Activated CD4-positive, alpha-beta T cell treated with anti-CD3 and anti-CD28 coated beads, Interleukin-2, amount 10 ng/mL, durations not matched to agents 7 days and 5 days (primary cell): ENCODE measurements at regions not wholly inside any gene's neighbourhood (a gene's known extent, or its start where the extent isn't known, plus 50 kb on each side); places are given as distances from the start of the nearest gene placed in this dataset.

ENCODE experiments used
- CTCF ChIA-PET: fragments of 350-600 bp; sonication (Branson Sonifier 250); formaldehyde crosslinking; loops from one replicate; lab custom pipeline; 2021; ENCODE audit warnings: antibody characterized with exemption; lab: Charles Lee
- POLR2A ChIA-PET: fragments of 350-600 bp; sonication (Branson Sonifier 250); formaldehyde crosslinking; loops from one replicate; lab custom pipeline; 2021; ENCODE audit warnings: antibody characterized with exemption; lab: Charles Lee
- DNase-seq: peaks from one replicate; pipeline ENCODE4 v3.0.0-alpha.2; 2020
- H3K27ac Mint-ChIP-seq: one replicate; pipeline ENCODE4 v1.8.0; 2021; ENCODE audit warnings: mild to moderate bottlenecking, moderate library complexity, mixed read lengths
- H3K27me3 Mint-ChIP-seq: one replicate; pipeline ENCODE4 v1.8.0; 2021; ENCODE audit warnings: mixed read lengths
- H3K36me3 Mint-ChIP-seq: one replicate; pipeline ENCODE4 v1.8.0; 2021; ENCODE audit warnings: low read depth, mixed read lengths
- H3K4me1 Mint-ChIP-seq: one replicate; pipeline ENCODE4 v1.8.0; 2021; ENCODE audit warnings: mixed read lengths
- H3K4me3 Mint-ChIP-seq: one replicate; pipeline ENCODE4 v1.8.0; 2021; ENCODE audit warnings: mild to moderate bottlenecking, moderate library complexity, mixed read lengths
- H3K9me3 Mint-ChIP-seq: one replicate; pipeline ENCODE4 v1.8.0; 2021; ENCODE audit warnings: mixed read lengths

DNA sequence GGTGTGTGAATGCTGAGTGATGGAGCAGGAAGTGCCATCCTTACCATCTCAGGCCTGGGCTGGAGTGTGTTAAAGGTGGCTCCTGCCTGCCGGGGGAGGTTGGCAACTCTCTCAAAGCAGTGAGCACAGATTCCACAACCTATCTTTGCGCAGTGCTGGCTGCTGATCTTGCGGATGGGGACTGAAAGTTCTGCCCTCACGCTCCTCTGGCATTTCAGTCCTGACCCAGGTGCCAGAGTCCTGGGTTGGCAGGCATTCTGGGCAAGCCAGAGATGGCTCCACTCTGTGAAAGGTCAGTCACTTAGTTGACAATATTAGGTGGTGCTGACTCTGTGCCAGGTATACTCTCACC, 315.5 kb downstream of the RPS24 start:
- Mint-ChIP-seq H3K9me3 (no peaks in the 10 kb centered on the region), H3K4me3 (no peak overlapping the region), H3K4me1 (no peaks in the 10 kb centered on the region), H3K36me3 (no peaks in the 10 kb centered on the region), H3K27me3 (peaks cover 11% of the 10 kb centered on the region), H3K27ac (no peak overlapping the region)
- CTCF ChIA-PET, result no interaction called here
- POLR2A ChIA-PET, result no interaction called here
- DNase-seq, result no peak

DNA sequence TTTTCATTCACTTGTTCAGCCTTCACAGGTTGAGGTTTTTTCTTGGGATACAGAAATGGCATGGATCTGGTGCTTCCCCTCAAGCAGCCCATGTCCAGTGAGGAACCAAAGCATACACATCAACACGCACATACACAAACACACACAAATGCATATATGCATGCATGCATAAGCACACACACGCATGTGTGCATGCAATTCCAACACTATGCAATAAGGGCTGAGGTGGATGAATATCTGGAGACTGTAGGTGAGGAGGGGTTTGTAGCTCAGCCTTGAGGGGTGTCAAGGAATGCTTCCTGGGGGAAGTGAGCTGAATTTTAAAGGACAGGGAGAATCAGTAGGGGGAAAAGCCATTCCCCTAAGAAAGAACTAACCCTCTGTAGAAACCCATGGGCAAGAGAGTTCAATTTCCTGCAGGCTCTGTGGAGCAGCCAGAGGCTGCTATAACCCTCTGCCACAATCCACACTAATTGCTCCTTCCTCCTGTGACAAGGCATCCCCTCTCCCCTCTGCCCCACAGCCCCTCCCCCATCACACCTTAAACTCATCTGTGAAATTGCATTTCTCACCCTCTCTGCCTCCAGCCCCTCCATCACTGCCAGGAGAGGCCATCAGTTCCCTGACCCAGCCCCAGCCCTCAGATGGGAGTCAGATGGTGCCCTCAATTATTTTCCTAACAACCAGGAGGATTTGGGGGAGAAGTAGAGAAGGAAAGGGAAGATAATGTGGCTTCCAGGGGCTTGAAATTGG, 316.4 kb downstream of the RPS24 start:
- POLR2A ChIA-PET, result no interaction called here
- H3K4me3 Mint-ChIP-seq, result no peak overlapping the region
- no peaks in the 10 kb centered on the region for H3K9me3 Mint-ChIP-seq
- DNase-seq, result no peak
- H3K27me3 Mint-ChIP-seq, result peaks cover 10% of the 10 kb centered on the region
- H3K36me3 Mint-ChIP-seq, result no peaks in the 10 kb centered on the region
- no peak overlapping the region for H3K27ac Mint-ChIP-seq
- CTCF ChIA-PET, result no interaction called here
- H3K4me1 Mint-ChIP-seq, result no peaks in the 10 kb centered on the region

DNA sequence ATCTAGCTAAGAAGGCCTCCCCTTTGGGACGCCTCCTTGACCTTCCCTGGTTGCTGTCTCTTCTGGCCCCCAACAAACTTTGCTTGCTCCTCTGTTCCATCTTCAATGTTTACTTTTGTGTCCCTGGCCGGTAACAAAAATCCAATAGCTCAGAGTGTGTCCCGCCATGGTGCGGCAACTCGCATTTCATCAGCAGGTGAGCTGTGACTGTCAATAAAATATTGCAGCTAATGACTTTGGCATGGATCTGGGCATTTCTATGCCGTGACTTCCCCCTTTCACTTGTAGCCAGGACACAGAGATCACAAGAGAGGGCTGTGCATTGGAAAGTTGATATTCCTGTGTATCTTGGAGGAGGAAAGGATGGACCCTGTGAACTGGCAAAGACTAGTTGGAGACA, 317.6 kb downstream of the RPS24 start:
- no peak for DNase-seq
- H3K4me3 Mint-ChIP-seq, result no peak overlapping the region
- no peaks in the 10 kb centered on the region for H3K9me3 Mint-ChIP-seq
- H3K27me3 Mint-ChIP-seq, result peaks cover 4% of the 10 kb centered on the region
- no peaks in the 10 kb centered on the region for H3K4me1 Mint-ChIP-seq
- CTCF ChIA-PET, result interaction anchor here (0.5 kb wide), 1 partner anchor 870 kb away, joined by 4 read pairs; no protein-coding TSS in a partner anchor
- no peak overlapping the region for H3K27ac Mint-ChIP-seq
- H3K36me3 Mint-ChIP-seq, result no peaks in the 10 kb centered on the region
- POLR2A ChIA-PET, result no interaction called here

DNA sequence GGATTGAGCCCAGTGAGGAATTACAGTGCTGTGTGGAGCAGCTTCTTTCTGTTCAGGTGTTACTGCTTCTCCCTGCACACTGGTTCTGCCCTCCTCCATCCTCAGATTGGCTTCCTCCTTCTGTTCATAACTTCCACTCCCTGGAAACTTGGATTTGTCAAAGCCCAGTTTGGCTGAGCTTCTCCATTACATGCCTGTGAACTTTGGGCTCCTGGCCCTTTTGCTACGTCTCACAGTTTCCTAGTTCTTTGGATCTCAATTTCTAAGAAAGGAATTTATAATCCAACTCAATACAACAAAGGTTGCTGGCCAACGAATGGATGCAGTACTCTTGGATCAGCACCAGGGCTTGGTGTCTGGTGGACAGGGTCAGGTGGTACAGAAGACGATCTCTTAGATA, 318.1 kb downstream of the RPS24 start:
- H3K27me3 Mint-ChIP-seq, result peaks cover 4% of the 10 kb centered on the region
- H3K9me3 Mint-ChIP-seq, result no peaks in the 10 kb centered on the region
- POLR2A ChIA-PET, result interaction anchor here (0.5 kb wide), 1 partner anchor 52 kb away, joined by 3 read pairs; no protein-coding TSS in a partner anchor
- no peak overlapping the region for H3K27ac Mint-ChIP-seq
- CTCF ChIA-PET, result no interaction called here
- H3K4me1 Mint-ChIP-seq, result no peaks in the 10 kb centered on the region
- no peak overlapping the region for H3K4me3 Mint-ChIP-seq
- DNase-seq, result no peak
- H3K36me3 Mint-ChIP-seq, result no peaks in the 10 kb centered on the region

DNA sequence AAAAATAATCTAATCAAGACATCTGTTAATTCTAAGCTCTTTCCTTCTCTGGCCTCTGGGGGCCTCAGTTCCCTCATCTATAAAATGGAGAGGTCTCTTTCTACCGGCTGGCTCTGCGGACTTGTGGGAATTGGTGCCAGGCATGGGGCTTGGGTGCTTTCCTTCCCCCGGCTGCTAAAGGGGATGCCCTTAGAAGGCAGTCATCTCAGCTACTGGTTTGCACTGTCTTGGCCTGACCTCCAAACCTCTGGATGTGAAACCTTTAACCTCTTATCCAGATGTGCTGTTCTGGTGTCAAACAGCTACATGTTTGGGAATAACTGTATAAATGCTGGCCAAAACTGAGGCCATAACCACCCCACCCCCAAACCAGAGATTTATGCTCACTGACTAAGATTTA, 320.0 kb downstream of the RPS24 start:
- H3K27ac Mint-ChIP-seq, result no peak overlapping the region
- no peak overlapping the region for H3K4me3 Mint-ChIP-seq
- CTCF ChIA-PET, result no interaction called here
- peaks cover 4% of the 10 kb centered on the region for H3K27me3 Mint-ChIP-seq
- POLR2A ChIA-PET, result no interaction called here
- H3K36me3 Mint-ChIP-seq, result no peaks in the 10 kb centered on the region
- no peaks in the 10 kb centered on the region for H3K4me1 Mint-ChIP-seq
- H3K9me3 Mint-ChIP-seq, result no peaks in the 10 kb centered on the region
- no peak for DNase-seq

DNA sequence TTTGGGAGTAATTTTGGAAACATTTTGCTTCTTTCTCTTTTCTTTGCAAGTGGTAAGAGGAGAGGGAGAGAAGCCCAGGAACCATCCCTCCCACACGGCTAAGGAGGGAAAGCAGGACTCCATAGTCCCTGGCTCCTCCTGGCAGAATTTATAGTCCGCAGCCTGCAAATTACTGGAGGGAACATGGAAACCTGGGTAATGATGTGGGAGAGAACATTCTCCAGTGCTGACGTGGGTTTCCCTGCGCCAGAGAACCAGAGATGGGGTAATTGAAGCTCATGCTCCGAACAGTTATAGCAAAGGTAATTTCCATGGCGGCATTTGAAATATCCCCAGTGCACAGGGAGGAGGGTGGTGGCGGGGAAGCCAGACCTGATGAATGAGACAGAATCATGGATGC, 320.4 kb downstream of the RPS24 start:
- POLR2A ChIA-PET, result no interaction called here
- Mint-ChIP-seq H3K27ac (no peak overlapping the region), H3K4me1 (no peaks in the 10 kb centered on the region), H3K36me3 (no peaks in the 10 kb centered on the region), H3K9me3 (no peaks in the 10 kb centered on the region), H3K27me3 (peaks cover 4% of the 10 kb centered on the region), H3K4me3 (no peak overlapping the region)
- no peak for DNase-seq
- CTCF ChIA-PET, result no interaction called here

DNA sequence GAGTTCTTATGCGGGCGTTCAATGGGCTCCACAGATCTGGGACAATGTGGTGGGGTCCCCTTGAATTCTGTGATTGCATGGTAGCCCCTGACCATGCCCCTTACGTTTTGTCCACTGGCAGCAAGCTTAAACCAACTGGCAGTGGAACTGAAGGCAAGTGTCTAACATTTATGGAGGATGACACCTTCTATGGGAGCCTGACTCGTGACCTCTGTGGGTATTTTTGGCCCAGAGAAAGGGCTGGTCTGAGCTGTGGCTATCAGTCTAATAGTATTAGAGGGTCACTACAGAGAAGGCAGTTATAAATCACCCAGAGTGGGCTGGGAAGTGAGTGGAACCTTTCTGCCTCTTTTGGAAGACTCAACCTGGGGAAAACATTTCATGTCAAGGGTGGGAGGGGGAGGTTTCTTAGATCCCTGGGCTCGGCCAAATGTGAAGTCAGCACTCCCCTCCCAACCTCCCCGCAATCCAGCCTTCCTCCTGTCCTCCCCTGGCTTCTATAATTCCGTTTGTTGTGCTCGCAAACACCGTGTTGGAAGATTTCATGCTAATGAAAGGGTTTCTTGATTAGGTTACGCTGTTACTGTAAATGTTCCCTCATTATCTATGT, 322.7 kb downstream of the RPS24 start:
- ChIA-PET CTCF (no interaction called here), POLR2A (no interaction called here)
- H3K27me3 Mint-ChIP-seq, result peaks cover 1% of the 10 kb centered on the region
- H3K27ac Mint-ChIP-seq, result no peak overlapping the region
- DNase-seq, result no peak
- H3K4me3 Mint-ChIP-seq, result no peak overlapping the region
- no peaks in the 10 kb centered on the region for H3K36me3 Mint-ChIP-seq
- no peaks in the 10 kb centered on the region for H3K9me3 Mint-ChIP-seq
- peaks cover 8% of the 10 kb centered on the region for H3K4me1 Mint-ChIP-seq

DNA sequence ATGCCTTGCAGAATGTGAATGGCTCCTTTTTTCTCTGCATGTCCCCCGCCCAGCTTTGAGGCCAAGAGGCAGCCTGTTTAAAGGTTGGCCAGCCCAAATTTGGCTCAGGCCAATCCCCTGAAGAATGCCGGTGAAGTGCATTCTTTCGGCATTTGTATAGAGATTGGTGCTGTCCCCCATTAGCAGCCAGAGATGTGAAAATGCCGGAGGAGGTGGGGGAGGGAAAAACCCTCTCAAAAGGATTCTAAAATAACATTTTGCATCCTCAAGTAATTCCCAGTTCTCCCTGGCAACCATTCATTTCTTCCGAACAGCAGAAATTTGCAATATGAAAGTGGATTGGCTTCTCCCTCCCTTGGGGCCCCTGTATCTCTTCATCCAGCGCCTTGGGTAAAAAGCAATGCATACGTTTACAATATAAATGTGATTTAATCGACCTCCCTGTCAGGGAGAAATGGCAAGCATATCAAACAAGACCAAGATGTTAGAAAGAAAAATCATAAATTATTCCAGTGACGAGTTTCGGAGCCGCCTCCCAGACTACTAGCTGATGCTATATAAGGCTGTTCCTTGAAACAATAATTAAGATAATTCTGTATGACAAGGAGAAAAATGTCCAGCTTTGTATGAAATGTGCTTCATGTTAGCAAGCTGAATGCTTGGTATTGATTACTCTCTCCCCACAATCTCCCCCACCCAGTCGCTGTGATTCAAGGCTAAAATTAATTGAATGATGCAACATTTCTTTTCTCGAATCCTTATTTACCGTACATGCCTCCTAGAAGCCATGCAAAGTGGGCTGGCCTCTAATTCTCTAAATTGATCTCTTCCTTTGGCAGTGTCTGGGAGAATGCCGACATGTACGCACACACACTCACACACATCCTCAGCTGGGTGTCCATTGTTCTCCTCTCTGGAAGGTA, 323.7 kb downstream of the RPS24 start:
- no peak for DNase-seq
- H3K27ac Mint-ChIP-seq, result no peak overlapping the region
- ChIA-PET CTCF (interaction anchor here (1.0 kb wide), 1 partner anchor 10 kb away, joined by 3 read pairs; no protein-coding TSS in a partner anchor), POLR2A (no interaction called here)
- no peak overlapping the region for H3K4me3 Mint-ChIP-seq
- peaks cover 18% of the 10 kb centered on the region for H3K4me1 Mint-ChIP-seq
- peaks cover 4% of the 10 kb centered on the region for H3K36me3 Mint-ChIP-seq
- no peaks in the 10 kb centered on the region for H3K27me3 Mint-ChIP-seq
- no peaks in the 10 kb centered on the region for H3K9me3 Mint-ChIP-seq

DNA sequence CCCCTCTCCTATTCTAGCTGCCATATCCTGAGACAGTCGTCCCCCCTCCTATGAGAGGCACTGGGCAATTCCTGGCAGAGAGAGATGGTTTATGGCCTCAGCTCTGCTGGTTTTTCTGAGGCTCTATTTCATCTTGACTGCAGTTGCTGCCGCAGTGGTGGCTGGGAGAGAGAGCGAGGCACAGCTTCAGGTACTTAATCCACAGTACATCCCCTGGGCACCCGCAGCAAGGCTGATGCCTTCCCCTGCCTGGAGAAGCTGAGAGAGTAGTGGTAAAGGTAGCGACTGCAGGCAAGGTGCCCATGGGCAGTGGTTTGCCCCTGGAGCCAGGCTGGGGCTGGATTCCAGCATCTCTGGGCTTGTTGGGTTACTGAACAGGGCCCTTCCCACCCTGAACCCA, 324.7 kb downstream of the RPS24 start:
- H3K4me1 Mint-ChIP-seq, result peaks cover 26% of the 10 kb centered on the region
- ChIA-PET POLR2A (no interaction called here), CTCF (interaction anchor here (1.0 kb wide), 2 partner anchors 11 to 18 kb away, joined by 3 read pairs; no protein-coding TSS in a partner anchor)
- H3K9me3 Mint-ChIP-seq, result no peaks in the 10 kb centered on the region
- H3K27ac Mint-ChIP-seq, result no peak overlapping the region
- H3K4me3 Mint-ChIP-seq, result no peak overlapping the region
- peaks cover 4% of the 10 kb centered on the region for H3K36me3 Mint-ChIP-seq
- no peak for DNase-seq
- no peaks in the 10 kb centered on the region for H3K27me3 Mint-ChIP-seq

DNA sequence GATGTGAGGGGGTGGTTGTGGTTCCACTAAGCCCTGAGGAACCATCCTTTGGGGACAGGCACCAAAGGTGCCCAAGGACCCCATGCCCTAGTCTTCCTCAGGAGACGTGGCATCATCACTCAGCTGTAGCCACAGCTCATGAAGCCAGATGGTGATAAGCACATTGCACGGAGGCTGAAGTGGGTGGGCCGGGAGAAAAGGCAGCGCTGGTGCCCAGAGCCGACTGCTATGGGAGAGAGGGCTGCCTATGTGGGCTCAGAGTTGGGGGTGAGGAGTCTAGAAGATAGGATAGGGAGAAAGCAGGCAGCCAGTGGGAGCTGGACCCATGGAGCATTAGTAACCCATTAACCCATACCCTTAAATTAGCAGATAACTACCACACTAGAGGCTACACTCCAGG, 325.3 kb downstream of the RPS24 start:
- H3K9me3 Mint-ChIP-seq, result no peaks in the 10 kb centered on the region
- no peak for DNase-seq
- peaks cover 27% of the 10 kb centered on the region for H3K4me1 Mint-ChIP-seq
- peak overlapping the region; percentile 42 for H3K27ac Mint-ChIP-seq
- H3K36me3 Mint-ChIP-seq, result peaks cover 4% of the 10 kb centered on the region
- CTCF ChIA-PET, result interaction anchor here (1.0 kb wide), 2 partner anchors 11 to 18 kb away, joined by 3 read pairs; no protein-coding TSS in a partner anchor
- POLR2A ChIA-PET, result no interaction called here
- H3K27me3 Mint-ChIP-seq, result no peaks in the 10 kb centered on the region
- H3K4me3 Mint-ChIP-seq, result no peak overlapping the region

DNA sequence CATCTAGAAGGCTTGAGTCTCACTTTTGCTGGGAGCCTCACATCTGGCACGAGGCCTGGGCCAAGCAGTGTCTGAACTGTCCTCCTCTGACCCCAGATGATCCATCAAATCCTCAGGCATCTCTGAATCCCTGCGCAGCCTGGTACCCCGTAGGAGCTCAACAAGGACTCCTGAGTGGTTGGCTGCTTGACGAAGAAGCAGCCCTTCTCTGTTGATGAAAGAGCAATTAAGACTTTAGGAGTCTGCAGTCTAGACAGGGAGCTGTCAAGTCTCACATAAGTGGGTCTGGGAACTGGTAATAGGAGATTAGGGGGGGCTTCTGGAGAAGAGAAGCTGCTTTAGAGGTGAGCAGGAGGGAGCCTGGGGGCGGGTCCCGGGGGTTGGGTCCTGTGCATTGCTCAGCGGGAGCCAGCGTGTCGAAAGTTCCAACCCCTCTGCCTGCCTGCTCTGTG, 326.0 kb downstream of the RPS24 start:
- Mint-ChIP-seq H3K27me3 (no peaks in the 10 kb centered on the region), H3K36me3 (peaks cover 4% of the 10 kb centered on the region), H3K9me3 (no peaks in the 10 kb centered on the region), H3K4me1 (peaks cover 27% of the 10 kb centered on the region), H3K4me3 (no peak overlapping the region), H3K27ac (no peak overlapping the region)
- DNase-seq, result no peak
- ChIA-PET CTCF (interaction anchor here (1.2 to 1.3 kb wide), 2 partner anchors 12 to 21 kb away, joined by 3 read pairs; no protein-coding TSS in a partner anchor), POLR2A (no interaction called here)

DNA sequence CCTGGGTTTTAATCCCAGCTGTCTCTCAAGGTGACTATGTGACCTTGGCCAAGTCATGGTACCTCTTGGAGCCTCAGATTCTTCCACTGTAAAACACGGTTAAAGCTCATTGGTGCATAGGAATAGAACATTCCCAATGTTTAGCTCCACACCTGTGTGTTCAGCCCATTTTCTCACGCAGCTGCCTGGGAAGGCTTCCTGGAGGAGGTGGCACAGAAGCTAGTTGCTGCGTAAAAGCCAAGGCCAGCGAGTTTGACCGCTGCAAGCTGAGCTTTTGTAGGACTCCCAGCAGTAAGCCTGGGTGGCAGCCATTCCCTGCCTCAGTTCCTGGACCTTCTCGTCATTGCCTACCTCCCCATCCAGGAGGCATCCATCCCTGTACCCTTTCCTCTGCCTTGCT, 326.6 kb downstream of the RPS24 start:
- H3K9me3 Mint-ChIP-seq, result no peaks in the 10 kb centered on the region
- POLR2A ChIA-PET, result no interaction called here

More for the DNA sequence above, 326.6 kb downstream of the RPS24 start:
- H3K4me3 Mint-ChIP-seq, result no peak overlapping the region
- no peak for DNase-seq
- peaks cover 27% of the 10 kb centered on the region for H3K4me1 Mint-ChIP-seq
- no peaks in the 10 kb centered on the region for H3K27me3 Mint-ChIP-seq
- peak overlapping the region; percentile 63 for H3K27ac Mint-ChIP-seq
- CTCF ChIA-PET, result interaction anchor here (1.2 to 1.3 kb wide), 3 partner anchors 11 to 38 kb away, joined by 3 read pairs; no protein-coding TSS in a partner anchor
- peaks cover 4% of the 10 kb centered on the region for H3K36me3 Mint-ChIP-seq
